Hepatocyte (in vitro differentiated cells): ENCODE measurements at regions not wholly inside any gene's neighbourhood (a gene's known extent, or its start where the extent isn't known, plus 50 kb on each side); places are given as distances from the start of the nearest gene placed in this dataset.

Experiments used
- DNase-seq: peaks from one replicate; pipeline ENCODE4 v3.0.0-alpha.2; 2016; ENCODE audit warnings: low spot score
- H2AFZ ChIP-seq: fragments of 200-600 bp; sonication (generic); 2 replicates; pipeline ENCODE4 v1.6.0; 2016; ENCODE audit warnings: antibody characterized with exemption, mild to moderate bottlenecking
- H3K27ac ChIP-seq: fragments of 200-600 bp; sonication (generic); 2 replicates; pipeline ENCODE4 v1.5.1; 2016; ENCODE audit warnings: mild to moderate bottlenecking
- H3K27me3 ChIP-seq: fragments of 200-600 bp; sonication (generic); 2 replicates; pipeline ENCODE4 v1.6.1; 2016
- H3K36me3 ChIP-seq: fragments of 200-600 bp; sonication (generic); replicated peaks from 2 replicates; pipeline ENCODE4 v1.5.1; 2016; ENCODE audit warnings: low read depth; ENCODE audit not compliant: insufficient read depth
- H3K4me1 ChIP-seq: fragments of 200-600 bp; sonication (generic); 2 replicates; pipeline ENCODE4 v1.5.1; 2016; ENCODE audit warnings: mild to moderate bottlenecking, moderate library complexity; ENCODE audit not compliant: insufficient read depth
- H3K4me2 ChIP-seq: fragments of 200-600 bp; sonication (generic); 2 replicates; pipeline ENCODE4 v1.6.0; 2016
- H3K4me3 ChIP-seq: fragments of 200-600 bp; sonication (generic); 2 replicates; pipeline ENCODE4 v1.5.1; 2016; ENCODE audit warnings: mild to moderate bottlenecking
- H3K79me2 ChIP-seq: fragments of 200-600 bp; sonication (generic); 2 replicates; pipeline ENCODE4 v1.6.0; 2017; ENCODE audit warnings: mild to moderate bottlenecking
- H3K9me2 ChIP-seq: fragments of 200-600 bp; sonication (generic); replicated peaks from 2 replicates; pipeline ENCODE4 v1.6.0; 2017; ENCODE audit warnings: mild to moderate bottlenecking; ENCODE audit not compliant: insufficient read depth
- H3K9me3 ChIP-seq: fragments of 200-600 bp; sonication (generic); 2 replicates; pipeline ENCODE4 v1.5.1; 2016; ENCODE audit warnings: low read depth, mild to moderate bottlenecking
- H4K20me1 ChIP-seq: fragments of 200-600 bp; sonication (generic); 2 replicates; pipeline ENCODE4 v1.6.0; 2016; ENCODE audit warnings: mild to moderate bottlenecking; ENCODE audit not compliant: insufficient read depth, poor library complexity, severe bottlenecking
- EZH2 ChIP-seq: fragments of 200-600 bp; sonication (generic); IDR thresholded peaks from 2 replicates; pipeline ENCODE4 v1.6.1; 2016; ENCODE audit warnings: antibody characterized with exemption, mild to moderate bottlenecking, borderline replicate concordance
- EZH2phosphoT487 ChIP-seq: fragments of 200-600 bp; sonication (generic); IDR thresholded peaks from one replicate; pipeline ENCODE4 v1.6.1; 2018; ENCODE audit warnings: antibody characterized with exemption, mild to moderate bottlenecking, low read depth, moderate library complexity; ENCODE audit not compliant: unreplicated experiment, severe bottlenecking
- WGBS: methylation state at CpG from one replicate; pipeline ENCODE4 v1.1.6; 2016; ENCODE audit warnings: low lambda C conversion rate; ENCODE audit errors: missing lambda C conversion rate; 5-methylcytosine and 5-hydroxymethylcytosine counted together
- TF ChIP-seq, protein P1 (sequence below): fragments of 200-600 bp; sonication (generic); IDR thresholded peaks from 2 replicates; pipeline ENCODE4 v1.5.1; 2016; ENCODE audit warnings: antibody characterized with exemption, mild to moderate bottlenecking; ENCODE audit not compliant: poor library complexity

DNA sequence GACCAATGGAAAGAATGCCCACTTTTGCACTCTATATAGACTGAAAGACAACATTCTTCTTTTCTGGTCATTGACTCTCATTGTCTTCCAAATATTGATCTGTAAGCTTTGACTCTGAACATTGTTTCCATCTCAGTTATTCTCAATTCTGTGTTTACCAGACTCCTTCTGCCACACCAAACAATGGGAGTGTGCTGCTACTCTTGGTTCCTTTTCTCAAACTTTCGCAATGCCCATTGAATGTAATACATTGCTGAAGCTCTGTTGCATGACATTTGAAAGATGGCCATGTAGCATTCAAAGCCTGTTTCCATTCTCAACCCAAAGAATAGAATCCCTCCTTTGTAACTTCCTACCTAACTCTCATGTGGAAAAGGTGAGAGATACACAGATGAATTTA lies 136.2 kb downstream of the BTC start:
- no peak for DNase-seq
- Histone ChIP-seq H3K27ac (peak overlapping the region; percentile 87), H4K20me1 (no peaks in the 10 kb centered on the region), H3K36me3 (no peaks in the 10 kb centered on the region), H3K9me2 (no peaks in the 10 kb centered on the region), H3K4me3 (no peak overlapping the region), H3K9me3 (no peaks in the 10 kb centered on the region), H3K4me1 (peaks cover 23% of the 10 kb centered on the region), H3K27me3 (no peaks in the 10 kb centered on the region), H3K79me2 (no peaks in the 10 kb centered on the region), H2AFZ (no peak overlapping the region), H3K4me2 (no peak overlapping the region)
- TF ChIP-seq EZH2phosphoT487, result no peak
- TF ChIP-seq, protein P1, sequence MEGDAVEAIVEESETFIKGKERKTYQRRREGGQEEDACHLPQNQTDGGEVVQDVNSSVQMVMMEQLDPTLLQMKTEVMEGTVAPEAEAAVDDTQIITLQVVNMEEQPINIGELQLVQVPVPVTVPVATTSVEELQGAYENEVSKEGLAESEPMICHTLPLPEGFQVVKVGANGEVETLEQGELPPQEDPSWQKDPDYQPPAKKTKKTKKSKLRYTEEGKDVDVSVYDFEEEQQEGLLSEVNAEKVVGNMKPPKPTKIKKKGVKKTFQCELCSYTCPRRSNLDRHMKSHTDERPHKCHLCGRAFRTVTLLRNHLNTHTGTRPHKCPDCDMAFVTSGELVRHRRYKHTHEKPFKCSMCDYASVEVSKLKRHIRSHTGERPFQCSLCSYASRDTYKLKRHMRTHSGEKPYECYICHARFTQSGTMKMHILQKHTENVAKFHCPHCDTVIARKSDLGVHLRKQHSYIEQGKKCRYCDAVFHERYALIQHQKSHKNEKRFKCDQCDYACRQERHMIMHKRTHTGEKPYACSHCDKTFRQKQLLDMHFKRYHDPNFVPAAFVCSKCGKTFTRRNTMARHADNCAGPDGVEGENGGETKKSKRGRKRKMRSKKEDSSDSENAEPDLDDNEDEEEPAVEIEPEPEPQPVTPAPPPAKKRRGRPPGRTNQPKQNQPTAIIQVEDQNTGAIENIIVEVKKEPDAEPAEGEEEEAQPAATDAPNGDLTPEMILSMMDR, result no peak
- TF ChIP-seq EZH2, result no peak
- 100% methylated on average over 1 of the region's 1 CpG for WGBS

DNA sequence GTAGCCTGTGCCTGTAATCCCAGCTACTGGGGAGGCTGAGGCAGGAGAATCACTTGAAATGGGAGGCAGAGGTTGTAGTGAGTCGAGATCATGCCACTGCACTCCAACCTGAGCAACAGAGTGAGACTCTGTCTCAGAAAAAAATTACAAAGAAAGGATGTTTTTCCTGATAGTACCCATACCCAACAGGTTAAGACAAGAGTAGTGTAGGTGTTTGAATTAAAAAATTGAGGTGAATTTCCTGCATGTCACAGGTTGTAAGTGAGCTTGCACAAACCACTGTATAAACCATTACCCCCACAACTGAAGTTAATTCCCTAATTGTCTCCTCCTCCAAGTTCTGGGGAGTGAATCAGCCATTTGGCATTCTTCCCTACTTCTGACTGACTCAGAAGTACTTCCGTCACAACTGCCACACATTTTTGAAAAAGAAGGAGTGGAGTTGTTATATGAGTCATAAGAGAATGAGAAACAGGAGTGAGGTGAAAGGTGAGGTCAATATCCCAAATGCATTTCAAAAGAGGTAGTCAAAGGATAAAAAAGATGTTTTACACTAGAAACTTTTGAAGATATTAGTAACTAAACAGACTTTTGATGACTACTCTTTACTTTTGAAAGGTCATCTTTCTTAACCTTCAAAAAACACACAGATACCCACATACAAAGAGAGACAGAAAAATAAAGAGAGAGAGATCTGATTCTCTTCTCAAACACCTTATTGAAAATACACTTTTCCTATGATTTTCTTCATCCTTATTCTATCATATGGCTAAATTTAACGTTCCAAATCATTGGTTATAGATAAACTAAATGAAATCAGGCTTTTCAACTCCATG lies 134.5 kb downstream of the BTC start:
- H3K79me2 ChIP-seq, result no peaks in the 10 kb centered on the region
- peaks cover 19% of the 10 kb centered on the region for H3K4me1 ChIP-seq
- no peak overlapping the region for H3K4me3 ChIP-seq
- no peak for TF ChIP-seq EZH2
- no peak for TF ChIP-seq EZH2phosphoT487
- TF ChIP-seq, protein P1, result no peak
- no peak overlapping the region for H2AFZ ChIP-seq
- 65% methylated on average over 3 of the region's 3 CpGs for WGBS
- H3K9me3 ChIP-seq, result no peaks in the 10 kb centered on the region
- no peaks in the 10 kb centered on the region for H3K36me3 ChIP-seq
- peak; percentile 85 for DNase-seq
- H3K27ac ChIP-seq, result peak overlapping the region; percentile 87
- H4K20me1 ChIP-seq, result no peaks in the 10 kb centered on the region
- H3K9me2 ChIP-seq, result no peaks in the 10 kb centered on the region
- no peak overlapping the region for H3K4me2 ChIP-seq
- no peaks in the 10 kb centered on the region for H3K27me3 ChIP-seq

DNA sequence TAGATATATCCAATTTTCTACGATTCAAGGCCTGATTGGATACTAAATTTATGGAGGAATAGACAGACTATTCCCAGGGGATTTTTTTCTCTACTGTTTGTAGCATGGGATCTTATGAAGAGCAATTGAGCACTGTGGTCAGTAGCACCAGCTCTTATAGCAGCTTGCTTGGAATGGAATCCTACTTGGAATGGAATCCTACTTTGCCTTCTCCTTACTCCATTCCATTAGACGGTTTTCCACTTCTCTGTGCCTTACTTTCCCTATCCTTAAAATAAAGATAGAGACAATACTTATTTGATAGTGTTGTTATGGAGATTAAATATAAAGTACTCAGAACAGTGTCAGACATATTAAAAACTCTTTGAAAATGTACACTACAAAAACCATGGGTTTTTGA lies 133.5 kb downstream of the BTC start:
- Histone ChIP-seq H3K27me3 (no peaks in the 10 kb centered on the region), H3K9me3 (no peaks in the 10 kb centered on the region), H3K79me2 (no peaks in the 10 kb centered on the region), H3K9me2 (no peaks in the 10 kb centered on the region), H3K4me2 (no peak overlapping the region), H3K36me3 (no peaks in the 10 kb centered on the region), H3K4me1 (peaks cover 12% of the 10 kb centered on the region), H4K20me1 (no peaks in the 10 kb centered on the region), H3K27ac (peak overlapping the region; percentile 87), H2AFZ (no peak overlapping the region), H3K4me3 (no peak overlapping the region)
- 84% methylated on average over 2 of the region's 2 CpGs for WGBS
- DNase-seq, result no peak
- TF ChIP-seq, protein P1, result no peak
- no peak for TF ChIP-seq EZH2
- TF ChIP-seq EZH2phosphoT487, result no peak
